Activated T-cell treated with anti-CD3 and anti-CD28 coated beads, Interleukin-2, amount 50 U/mL, for 4 hours (primary cell): ENCODE measurements at regions not wholly inside any gene's neighbourhood (a gene's known extent, or its start where the extent isn't known, plus 50 kb on each side); places are given as distances from the start of the nearest gene placed in this dataset.

ENCODE experiments used
- ATAC-seq, 2 donors: fragments of 200-7000 bp; cut with Tn5 transposase; one replicate each; pipeline ENCODE4 v1.10.0; 2021
- DNase-seq: peaks from one replicate; pipeline ENCODE4 v3.0.0-alpha.2; 2020
- H3K27me3 Mint-ChIP-seq: one replicate; pipeline ENCODE4 v1.8.0; 2021; ENCODE audit warnings: low read depth, mixed read lengths
- H3K36me3 Mint-ChIP-seq: one replicate; pipeline ENCODE4 v1.8.0; 2022; ENCODE audit warnings: mixed read lengths; ENCODE audit not compliant: insufficient read depth
- H3K4me1 Mint-ChIP-seq: one replicate; pipeline ENCODE4 v1.8.0; 2021; ENCODE audit warnings: low read depth, mixed read lengths
- H3K4me3 Mint-ChIP-seq: one replicate; pipeline ENCODE4 v1.8.0; 2021; ENCODE audit warnings: mild to moderate bottlenecking, moderate library complexity, mixed read lengths
- H3K9me3 Mint-ChIP-seq: one replicate; pipeline ENCODE4 v1.8.0; 2021; ENCODE audit warnings: mixed read lengths

GRCh38 chr12:91836264-91836663 is 309.4 kb downstream of the BTG1 start:
- no peak for DNase-seq
- peaks cover 10% of the 10 kb centered on the region for H3K4me1 Mint-ChIP-seq

GRCh38 chr12:91835693-91836092 is 310.0 kb downstream of the BTG1 start:
- ATAC-seq (no peak), DNase-seq (no peak)
- H3K9me3 Mint-ChIP-seq: peaks cover 4% of the 10 kb centered on the region
- H3K4me1 Mint-ChIP-seq: peaks cover 10% of the 10 kb centered on the region
- H3K4me3 Mint-ChIP-seq: no peak overlapping the region
- H3K27me3 Mint-ChIP-seq: no peaks in the 10 kb centered on the region
- no peaks in the 10 kb centered on the region for H3K36me3 Mint-ChIP-seq

More at GRCh38 chr12:91836264-91836663, 309.4 kb downstream of the BTG1 start:
- H3K36me3 Mint-ChIP-seq: no peaks in the 10 kb centered on the region
- H3K9me3 Mint-ChIP-seq: peaks cover 4% of the 10 kb centered on the region
- ATAC-seq: no peak
- no peak overlapping the region for H3K4me3 Mint-ChIP-seq
- no peaks in the 10 kb centered on the region for H3K27me3 Mint-ChIP-seq

GRCh38 chr12:91833780-91834359 is 311.8 kb downstream of the BTG1 start:
- H3K36me3 Mint-ChIP-seq: no peaks in the 10 kb centered on the region
- DNase-seq: no peak
- peaks cover 10% of the 10 kb centered on the region for H3K4me1 Mint-ChIP-seq

GRCh38 chr12:91825999-91826398 is 319.6 kb downstream of the BTG1 start:
- H3K36me3 Mint-ChIP-seq: no peaks in the 10 kb centered on the region
- ATAC-seq (no peak), DNase-seq (no peak)
- no peaks in the 10 kb centered on the region for H3K4me1 Mint-ChIP-seq
- no peaks in the 10 kb centered on the region for H3K9me3 Mint-ChIP-seq
- H3K27me3 Mint-ChIP-seq: no peaks in the 10 kb centered on the region
- no peak overlapping the region for H3K4me3 Mint-ChIP-seq

More at GRCh38 chr12:91833780-91834359, 311.8 kb downstream of the BTG1 start:
- Mint-ChIP-seq H3K27me3 (no peaks in the 10 kb centered on the region), H3K9me3 (peaks cover 4% of the 10 kb centered on the region), H3K4me3 (no peak overlapping the region)
- no peak for ATAC-seq

- no peaks in the 10 kb centered on the region for H3K27me3 Mint-ChIP-seq
- ATAC-seq (no peak), DNase-seq (no peak)
- H3K9me3 Mint-ChIP-seq: peaks cover 5% of the 10 kb centered on the region
- no peaks in the 10 kb centered on the region for H3K4me1 Mint-ChIP-seq
- H3K36me3 Mint-ChIP-seq: no peaks in the 10 kb centered on the region
- no peak overlapping the region for H3K4me3 Mint-ChIP-seq
Measured at GRCh38 chr12:91824991-91825390, 320.7 kb downstream of the BTG1 start.

- Mint-ChIP-seq H3K9me3 (peaks cover 10% of the 10 kb centered on the region), H3K36me3 (no peaks in the 10 kb centered on the region)
- ATAC-seq: no peak
Measured at GRCh38 chr12:91819132-91819447, 326.6 kb downstream of the BTG1 start.

GRCh38 chr12:91818227-91819131 is 327.2 kb downstream of the BTG1 start:
- peaks cover 10% of the 10 kb centered on the region for H3K9me3 Mint-ChIP-seq
- H3K36me3 Mint-ChIP-seq: no peaks in the 10 kb centered on the region
- ATAC-seq (no peak), DNase-seq (no peak)
- H3K4me3 Mint-ChIP-seq: no peak overlapping the region
- no peaks in the 10 kb centered on the region for H3K27me3 Mint-ChIP-seq
- H3K4me1 Mint-ChIP-seq: peaks cover 6% of the 10 kb centered on the region

More at GRCh38 chr12:91819132-91819447, 326.6 kb downstream of the BTG1 start:
- no peaks in the 10 kb centered on the region for H3K27me3 Mint-ChIP-seq
- no peak overlapping the region for H3K4me3 Mint-ChIP-seq
- no peak for DNase-seq
- H3K4me1 Mint-ChIP-seq: peaks cover 2% of the 10 kb centered on the region

GRCh38 chr12:91817517-91817916 is 328.1 kb downstream of the BTG1 start:
- peaks cover 7% of the 10 kb centered on the region for H3K4me1 Mint-ChIP-seq
- no peak for DNase-seq
- no peaks in the 10 kb centered on the region for H3K36me3 Mint-ChIP-seq
- no peaks in the 10 kb centered on the region for H3K27me3 Mint-ChIP-seq
- no peak overlapping the region for H3K4me3 Mint-ChIP-seq
- H3K9me3 Mint-ChIP-seq: peaks cover 10% of the 10 kb centered on the region
- ATAC-seq: no peak

- no peak overlapping the region for H3K4me3 Mint-ChIP-seq
- DNase-seq (peak; percentile 11), ATAC-seq (no peak)
- no peaks in the 10 kb centered on the region for H3K36me3 Mint-ChIP-seq
- peaks cover 14% of the 10 kb centered on the region for H3K4me1 Mint-ChIP-seq
- H3K9me3 Mint-ChIP-seq: peaks cover 15% of the 10 kb centered on the region
- no peaks in the 10 kb centered on the region for H3K27me3 Mint-ChIP-seq
Measured at GRCh38 chr12:91813701-91814100, 331.9 kb downstream of the BTG1 start.

GRCh38 chr12:91811481-91812287 is 334.0 kb downstream of the BTG1 start:
- DNase-seq: peak; percentile 83
- H3K36me3 Mint-ChIP-seq: peaks cover 3% of the 10 kb centered on the region
- H3K27me3 Mint-ChIP-seq: no peaks in the 10 kb centered on the region
- H3K9me3 Mint-ChIP-seq: peaks cover 17% of the 10 kb centered on the region
- peak; percentile 55 to 59 for ATAC-seq
- H3K4me1 Mint-ChIP-seq: peaks cover 13% of the 10 kb centered on the region
- no peak overlapping the region for H3K4me3 Mint-ChIP-seq

GRCh38 chr12:91810531-91811451 is 334.9 kb downstream of the BTG1 start:
- Mint-ChIP-seq H3K9me3 (peaks cover 26% of the 10 kb centered on the region), H3K27me3 (no peaks in the 10 kb centered on the region), H3K36me3 (peaks cover 3% of the 10 kb centered on the region), H3K4me1 (peaks cover 13% of the 10 kb centered on the region), H3K4me3 (no peak overlapping the region)
- DNase-seq (no peak), ATAC-seq (no peak)

- Mint-ChIP-seq H3K27me3 (no peaks in the 10 kb centered on the region), H3K4me1 (peaks cover 13% of the 10 kb centered on the region), H3K4me3 (no peak overlapping the region), H3K36me3 (peaks cover 5% of the 10 kb centered on the region), H3K9me3 (peaks cover 30% of the 10 kb centered on the region)
- no peak for ATAC-seq
- DNase-seq: no peak
Measured at GRCh38 chr12:91810077-91810476, 335.6 kb downstream of the BTG1 start.

- no peak for ATAC-seq
- Mint-ChIP-seq H3K9me3 (peaks cover 23% of the 10 kb centered on the region), H3K4me1 (peaks cover 2% of the 10 kb centered on the region), H3K27me3 (no peaks in the 10 kb centered on the region), H3K36me3 (peaks cover 5% of the 10 kb centered on the region), H3K4me3 (no peak overlapping the region)
- DNase-seq: no peak
Measured at GRCh38 chr12:91805031-91805430, 340.6 kb downstream of the BTG1 start.
